ENCODE measurements at regions not wholly inside any gene's neighbourhood (a gene's known extent, or its start where the extent isn't known, plus 50 kb on each side); places are given as distances from the start of the nearest gene placed in this dataset.

GRCh38 chr21:14878971-14879370 is 185.8 kb downstream of the NRIP1 start:
- Histone ChIP-seq H3K27ac (ENCODE audit: low read depth) (no peak overlapping the region), H3K4me1 (ENCODE audit: insufficient read depth) (no peaks in the 10 kb centered on the region), H3K36me3 (ENCODE audit: insufficient read depth) (no peaks in the 10 kb centered on the region), H3K4me3 (ENCODE audit: low read depth, low read length) (no peak overlapping the region)
- 71% methylated on average over 5 of the region's 5 CpGs for WGBS
- DNase-seq (ENCODE audit: extremely low spot score), result no peak

GRCh38 chr21:14877581-14878228 is 187.1 kb downstream of the NRIP1 start:
- WGBS, result 45% methylated on average over 2 of the region's 2 CpGs
- no peaks in the 10 kb centered on the region for H3K4me1 ChIP-seq (ENCODE audit: insufficient read depth)
- H3K27ac ChIP-seq (ENCODE audit: low read depth), result no peak overlapping the region
- H3K36me3 ChIP-seq (ENCODE audit: insufficient read depth), result no peaks in the 10 kb centered on the region
- H3K4me3 ChIP-seq (ENCODE audit: low read depth, low read length), result no peak overlapping the region
- no peak for DNase-seq (ENCODE audit: extremely low spot score)

- Histone ChIP-seq H3K4me1 (ENCODE audit: insufficient read depth) (no peaks in the 10 kb centered on the region), H3K27ac (ENCODE audit: low read depth) (no peak overlapping the region), H3K4me3 (ENCODE audit: low read depth, low read length) (no peak overlapping the region), H3K36me3 (ENCODE audit: insufficient read depth) (no peaks in the 10 kb centered on the region)
- no peak for DNase-seq (ENCODE audit: extremely low spot score)
- 79% methylated on average over 6 of the region's 6 CpGs for WGBS
These were observed 188.3 kb downstream of the NRIP1 start for GRCh38 chr21:14876524-14876840.

GRCh38 chr21:14875704-14876523 is 188.9 kb downstream of the NRIP1 start:
- WGBS, result 66% methylated on average over 8 of the region's 8 CpGs
- no peak for DNase-seq (ENCODE audit: extremely low spot score)
- no peak overlapping the region for H3K4me3 ChIP-seq (ENCODE audit: low read depth, low read length)
- no peaks in the 10 kb centered on the region for H3K36me3 ChIP-seq (ENCODE audit: insufficient read depth)
- H3K4me1 ChIP-seq (ENCODE audit: insufficient read depth), result no peaks in the 10 kb centered on the region
- no peak overlapping the region for H3K27ac ChIP-seq (ENCODE audit: low read depth)

GRCh38 chr21:14875186-14875585 is 189.6 kb downstream of the NRIP1 start:
- Histone ChIP-seq H3K36me3 (ENCODE audit: insufficient read depth) (no peaks in the 10 kb centered on the region), H3K4me3 (ENCODE audit: low read depth, low read length) (no peak overlapping the region), H3K27ac (ENCODE audit: low read depth) (no peak overlapping the region), H3K4me1 (ENCODE audit: insufficient read depth) (no peaks in the 10 kb centered on the region)
- no peak for DNase-seq (ENCODE audit: extremely low spot score)
- 95% methylated on average over 1 of the region's 1 CpG for WGBS

- Histone ChIP-seq H3K27ac (ENCODE audit: low read depth) (no peak overlapping the region), H3K4me1 (ENCODE audit: insufficient read depth) (no peaks in the 10 kb centered on the region), H3K36me3 (ENCODE audit: insufficient read depth) (no peaks in the 10 kb centered on the region), H3K4me3 (ENCODE audit: low read depth, low read length) (no peak overlapping the region)
- no peak for DNase-seq (ENCODE audit: extremely low spot score)
These were observed 190.4 kb downstream of the NRIP1 start for GRCh38 chr21:14874379-14874778.

- H3K4me3 ChIP-seq (ENCODE audit: low read depth, low read length), result no peak overlapping the region
- H3K36me3 ChIP-seq (ENCODE audit: insufficient read depth), result no peaks in the 10 kb centered on the region
- no peak overlapping the region for H3K27ac ChIP-seq (ENCODE audit: low read depth)
- no peaks in the 10 kb centered on the region for H3K4me1 ChIP-seq (ENCODE audit: insufficient read depth)
- no peak for DNase-seq (ENCODE audit: extremely low spot score)
- 99% methylated on average over 4 of the region's 4 CpGs for WGBS
These were observed 192.9 kb downstream of the NRIP1 start for GRCh38 chr21:14871861-14872260.

GRCh38 chr21:14870853-14871149 is 194.0 kb downstream of the NRIP1 start:
- H3K27ac ChIP-seq (ENCODE audit: low read depth), result no peak overlapping the region
- H3K4me3 ChIP-seq (ENCODE audit: low read depth, low read length), result no peak overlapping the region
- H3K4me1 ChIP-seq (ENCODE audit: insufficient read depth), result no peaks in the 10 kb centered on the region
- WGBS, result 80% methylated on average over 2 of the region's 2 CpGs
- DNase-seq (ENCODE audit: extremely low spot score), result no peak
- H3K36me3 ChIP-seq (ENCODE audit: insufficient read depth), result no peaks in the 10 kb centered on the region

GRCh38 chr21:14869984-14870852 is 194.6 kb downstream of the NRIP1 start:
- 62% methylated on average over 5 of the region's 5 CpGs for WGBS
- no peak overlapping the region for H3K4me3 ChIP-seq (ENCODE audit: low read depth, low read length)
- DNase-seq (ENCODE audit: extremely low spot score), result no peak
- H3K36me3 ChIP-seq (ENCODE audit: insufficient read depth), result no peaks in the 10 kb centered on the region
- no peak overlapping the region for H3K27ac ChIP-seq (ENCODE audit: low read depth)
- no peaks in the 10 kb centered on the region for H3K4me1 ChIP-seq (ENCODE audit: insufficient read depth)

- Histone ChIP-seq H3K4me1 (ENCODE audit: insufficient read depth) (no peaks in the 10 kb centered on the region), H3K36me3 (ENCODE audit: insufficient read depth) (no peaks in the 10 kb centered on the region), H3K27ac (ENCODE audit: low read depth) (no peak overlapping the region), H3K4me3 (ENCODE audit: low read depth, low read length) (no peak overlapping the region)
- 95% methylated on average over 3 of the region's 3 CpGs for WGBS
- DNase-seq (ENCODE audit: extremely low spot score), result no peak
These were observed 197.7 kb downstream of the NRIP1 start for GRCh38 chr21:14866859-14867765.

- no peak overlapping the region for H3K4me3 ChIP-seq (ENCODE audit: low read depth, low read length)
- no peak for DNase-seq (ENCODE audit: extremely low spot score)
- no peak overlapping the region for H3K27ac ChIP-seq (ENCODE audit: low read depth)
- WGBS, result 54% methylated on average over 9 of the region's 9 CpGs
- H3K36me3 ChIP-seq (ENCODE audit: insufficient read depth), result no peaks in the 10 kb centered on the region
- no peaks in the 10 kb centered on the region for H3K4me1 ChIP-seq (ENCODE audit: insufficient read depth)
These were observed 200.4 kb downstream of the NRIP1 start for GRCh38 chr21:14864211-14865021.

- Histone ChIP-seq H3K4me3 (ENCODE audit: low read depth, low read length) (no peak overlapping the region), H3K27ac (ENCODE audit: low read depth) (no peak overlapping the region), H3K36me3 (ENCODE audit: insufficient read depth) (no peaks in the 10 kb centered on the region), H3K4me1 (ENCODE audit: insufficient read depth) (no peaks in the 10 kb centered on the region)
- no peak for DNase-seq (ENCODE audit: extremely low spot score)
- 84% methylated on average over 5 of the region's 5 CpGs for WGBS
These were observed 201.0 kb downstream of the NRIP1 start for GRCh38 chr21:14863745-14864210.
